Heart right ventricle (tissue), 16 donors: ENCODE measurements at regions not wholly inside any gene's neighbourhood (a gene's known extent, or its start where the extent isn't known, plus 50 kb on each side); places are given as distances from the start of the nearest gene placed in this dataset.

Experiments used
- ATAC-seq, 8 donors: fragments of 200-7000 bp; cut with Tn5 transposase; one replicate each; pipeline ENCODE4 v1.9.1; 2020; ENCODE audit warnings: mild to moderate bottlenecking in 8 of 8, moderate library complexity in 8 of 8, moderate number of reproducible peaks in 1 of 8
- DNase-seq, 2 donors: peaks; one replicate each; pipeline ENCODE4 v3.0.0-alpha.2; 2020
- H3K27ac ChIP-seq, 10 donors: fragments of 200-600 bp; sonication (generic) in 2 of 10; one replicate each; pipeline versions ENCODE4 v1.5.0 to v1.8.0; 2020 to 2022; ENCODE audit warnings: mild to moderate bottlenecking in 3 of 10
- H3K27me3 ChIP-seq, 7 donors: fragments of 200-600 bp; one replicate each; pipeline ENCODE4 v1.8.0; 2021 to 2022; ENCODE audit warnings: mild to moderate bottlenecking in 2 of 7
- H3K36me3 ChIP-seq, 9 donors: fragments of 200-600 bp; sonication (generic) in 1 of 9; one replicate each; pipeline versions ENCODE4 v1.5.0 to v1.8.0; 2020 to 2022; ENCODE audit warnings: mild to moderate bottlenecking in 2 of 9
- H3K4me1 ChIP-seq, 9 donors: fragments of 200-600 bp; sonication (generic) in 1 of 9; one replicate each; pipeline versions ENCODE4 v1.5.0 to v1.8.0; 2020 to 2022; ENCODE audit warnings: mild to moderate bottlenecking in 4 of 9
- H3K4me3 ChIP-seq, 10 donors: fragments of 200-600 bp; sonication (generic) in 2 of 10; one replicate each; pipeline versions ENCODE4 v1.5.0 to v1.8.0; 2020 to 2022; ENCODE audit warnings: mild to moderate bottlenecking in 7 of 10, moderate library complexity in 2 of 10
- H3K9me3 ChIP-seq, 11 donors: fragments of 200-600 bp in 10 of 11; sonication (generic) in 2 of 11; one replicate each; pipeline versions ENCODE4 v1.5.0 to v1.8.0; 2013 to 2022; ENCODE audit warnings: mild to moderate bottlenecking in 2 of 11, control low read depth in 1 of 11, moderate library complexity in 1 of 11
- CTCF ChIP-seq, 9 donors: fragments of 200-600 bp; sonication (generic) in 2 of 9; IDR thresholded peaks; one replicate each; pipeline versions ENCODE4 v1.5.0 to v1.8.0; 2021 to 2022; ENCODE audit warnings: antibody characterized with exemption in 9 of 9, mild to moderate bottlenecking in 5 of 9, moderate library complexity in 1 of 9
- WGBS, 2 donors: extraction: QIAGEN DNeasy Blood & Tissue Kit; methylation state at CpG; one replicate each; pipeline ENCODE4 v1.1.7; 2013; ENCODE audit warnings: inconsistent platforms in 1 of 2; 5-methylcytosine and 5-hydroxymethylcytosine counted together
- intact Hi-C, 10 donors: fragments of 100-400 bp; cut with DNase I; formaldehyde crosslinking; loops; one replicate each; pipeline versions ENCODE4 v1.11.1 to v1.14.2; 2022
- donor health status: Arrhythmogenic right ventricular cardiomyopathy.
- donor health status: ischemic (EF 13 %, LVEDD 7.1; RV severe dilation, severe dysfunction).
- donor health status: healthy with polysubstance abuse.
- donor health status: DM: no; HTN: yes; CAD: no.
- donor health status: DM: no; HTN: no; CAD: no.
- donor health status: ischemic (EF 25% LVEDD 6.9; RV normal size, moderate dysfunction).
- donor health status: ischemic (EF 25% LVEDD 5.7; RV mildly dilated, moderate dysfunction).
- donor health status: healthy.
- donor health status: DM: yes; HTN: yes; CAD: no.
- donor health status: Ischemic cardiomyopathy.
- donor health status: ischemic (EF 35%, LVEDD 5.7; RV mildly dilated, moderate dysfunction).
- donor health status: nonischemic (EF 11% LVEDD 7.7; RV severe dilation, severe dysfunction).
- donor health status: DM: yes; HTN: yes; CAD: no.
- donor health status: PGD.
- donor health status: ischemic (EF 29% LVEDD 5.4; RV normal size, mild dysfunction).
- donor health status: nonischemic (EF 23%, LVEDD 6.1; RV moderate dilation, normal function).

GRCh38 chr20:17796091-17796563, 96.4 kb downstream of the BANF2 start:
- ATAC-seq (peak; percentile 75 to 93 (median 86)), DNase-seq (peak; percentile 39 to 46)
- WGBS, 2 donors = 40 to 60% methylated on average over 2 of the region's 2 CpGs
- peak overlapping the region in 9 of 10 donors; percentile 2 to 86 (median 70) for H3K27ac ChIP-seq
- H3K36me3 ChIP-seq = no peaks in the 10 kb centered on the region
- TF ChIP-seq CTCF (IDR thresholded peaks at IDR 0.05) = no peak
- H3K4me3 ChIP-seq = no peak overlapping the region
- H3K9me3 ChIP-seq = peaks cover 0 to 12% (median 0%) of the 10 kb centered on the region in 11 donors
- H3K4me1 ChIP-seq = peaks cover 0 to 27% (median 19%) of the 10 kb centered on the region in 9 donors
- H3K27me3 ChIP-seq = no peaks in the 10 kb centered on the region
- intact Hi-C loops = loop anchor here in 1 of 10 donors (5.0 kb wide), 1 partner anchor 114 kb away; the partner anchor contains the start of gene RRBP1

GRCh38 chr20:17795501-17796071, 95.8 kb downstream of the BANF2 start:
- Histone ChIP-seq H3K27me3 (no peaks in the 10 kb centered on the region), H3K36me3 (no peaks in the 10 kb centered on the region), H3K4me3 (no peak overlapping the region), H3K4me1 (peaks cover 0 to 27% (median 19%) of the 10 kb centered on the region in 9 donors), H3K9me3 (peaks cover 0 to 12% (median 0%) of the 10 kb centered on the region in 11 donors), H3K27ac (peak overlapping the region; percentile 2 to 86 (median 68))
- peak; percentile 46 to 77 (median 66) for ATAC-seq
- TF ChIP-seq CTCF (IDR thresholded peaks at IDR 0.05) = no peak
- 61 to 76% methylated on average over 5 of the region's 5 CpGs for WGBS, 2 donors
- intact Hi-C loops = loop anchor here in 1 of 10 donors (5.0 kb wide), 1 partner anchor 113 kb away; the partner anchor contains the start of gene RRBP1
- peak in 1 of 2 donors; percentile 39 for DNase-seq

- DNase-seq = no peak
These were observed 95.2 kb downstream of the BANF2 start for GRCh38 chr20:17795003-17795402.

DNA sequence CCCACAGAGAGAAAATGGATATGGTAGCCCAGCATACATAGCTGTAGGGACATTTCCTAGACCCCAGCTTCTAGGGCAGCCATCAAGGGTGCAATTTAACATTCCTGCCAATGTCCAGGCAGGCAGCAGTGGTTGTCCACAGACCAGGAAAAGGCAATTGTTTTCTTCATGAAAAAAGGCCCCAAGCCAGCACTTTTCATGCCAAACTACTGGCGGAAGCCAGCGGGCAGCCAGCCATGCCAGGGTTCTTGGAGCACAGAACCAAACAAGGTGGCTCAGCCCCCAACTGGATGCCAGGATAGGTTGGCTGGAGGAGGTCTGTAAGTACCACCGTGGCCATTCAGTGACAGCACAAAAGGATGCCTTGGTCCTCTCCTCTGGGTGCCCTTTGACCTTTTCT, 94.6 kb downstream of the BANF2 start:
- 50 to 70% methylated on average over 3 of the region's 3 CpGs for WGBS, 2 donors
- DNase-seq = no peak
- no peak for TF ChIP-seq CTCF (IDR thresholded peaks at IDR 0.05)
- H3K27ac ChIP-seq = peak overlapping the region in 5 of 10 donors; percentile 5 to 86 (median 79)
- H3K27me3 ChIP-seq = no peaks in the 10 kb centered on the region
- intact Hi-C loops = no loop called here
- H3K4me1 ChIP-seq = peaks cover 0 to 27% (median 19%) of the 10 kb centered on the region in 9 donors
- peaks cover 0 to 8% (median 0%) of the 10 kb centered on the region in 11 donors for H3K9me3 ChIP-seq
- no peak overlapping the region for H3K4me3 ChIP-seq
- no peaks in the 10 kb centered on the region for H3K36me3 ChIP-seq
- ATAC-seq = no peak

More at GRCh38 chr20:17795003-17795402, 95.2 kb downstream of the BANF2 start:
- H3K9me3 ChIP-seq = peaks cover 0 to 12% (median 0%) of the 10 kb centered on the region in 11 donors
- no peak for ATAC-seq
- H3K4me1 ChIP-seq = peaks cover 0 to 27% (median 19%) of the 10 kb centered on the region in 9 donors
- intact Hi-C loops = loop anchor here in 1 of 10 donors (5.0 kb wide), 1 partner anchor 113 kb away; the partner anchor contains the start of gene RRBP1
- TF ChIP-seq CTCF (IDR thresholded peaks at IDR 0.05) = no peak
- peak overlapping the region in 9 of 10 donors; percentile 33 to 86 (median 67) for H3K27ac ChIP-seq
- no peaks in the 10 kb centered on the region for H3K36me3 ChIP-seq
- no peaks in the 10 kb centered on the region for H3K27me3 ChIP-seq
- H3K4me3 ChIP-seq = no peak overlapping the region
